SU-DHL-6 (cell line): ENCODE measurements at regions not wholly inside any gene's neighbourhood (a gene's known extent, or its start where the extent isn't known, plus 50 kb on each side); places are given as distances from the start of the nearest gene placed in this dataset.

Experiments used
- EZH2phosphoT487 ChIP-seq: fragments of 200-600 bp; sonication (generic), shearing (Covaris generic); conservative IDR thresholded peaks from 2 replicates; pipeline ENCODE4 v1.6.1; 2018; ENCODE audit warnings: mild to moderate bottlenecking, antibody characterized with exemption, low read length, moderate library complexity, mixed read lengths
- TF ChIP-seq, protein P1 (sequence below): fragments of 200-600 bp; sonication (generic); IDR thresholded peaks from one replicate; pipeline ENCODE4 v1.5.1; 2017; ENCODE audit warnings: antibody characterized with exemption, mild to moderate bottlenecking, low read length, moderate library complexity; ENCODE audit not compliant: insufficient read depth, poor library complexity, severe bottlenecking

DNA sequence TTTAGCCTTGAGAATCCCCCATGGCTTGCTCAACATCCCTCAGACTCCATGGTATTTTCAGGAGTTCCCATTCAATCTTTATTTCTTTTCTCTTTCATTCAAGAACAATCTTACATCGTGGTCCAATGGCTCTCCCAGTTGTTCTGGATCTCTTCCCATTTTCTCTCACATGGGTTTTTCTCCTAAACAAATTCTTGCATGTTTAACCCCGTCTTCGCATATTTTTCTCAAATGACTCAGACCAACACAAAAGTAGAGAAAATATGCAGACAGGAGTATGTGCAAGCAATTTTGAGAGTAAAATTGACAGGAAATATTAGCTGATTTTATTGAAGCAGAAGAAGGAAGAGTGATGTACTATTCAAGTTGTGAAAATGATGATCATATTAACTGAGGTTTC is 396.4 kb upstream of the TRAM1L1 start:
- TF ChIP-seq EZH2phosphoT487: no peak
- TF ChIP-seq, protein P1, sequence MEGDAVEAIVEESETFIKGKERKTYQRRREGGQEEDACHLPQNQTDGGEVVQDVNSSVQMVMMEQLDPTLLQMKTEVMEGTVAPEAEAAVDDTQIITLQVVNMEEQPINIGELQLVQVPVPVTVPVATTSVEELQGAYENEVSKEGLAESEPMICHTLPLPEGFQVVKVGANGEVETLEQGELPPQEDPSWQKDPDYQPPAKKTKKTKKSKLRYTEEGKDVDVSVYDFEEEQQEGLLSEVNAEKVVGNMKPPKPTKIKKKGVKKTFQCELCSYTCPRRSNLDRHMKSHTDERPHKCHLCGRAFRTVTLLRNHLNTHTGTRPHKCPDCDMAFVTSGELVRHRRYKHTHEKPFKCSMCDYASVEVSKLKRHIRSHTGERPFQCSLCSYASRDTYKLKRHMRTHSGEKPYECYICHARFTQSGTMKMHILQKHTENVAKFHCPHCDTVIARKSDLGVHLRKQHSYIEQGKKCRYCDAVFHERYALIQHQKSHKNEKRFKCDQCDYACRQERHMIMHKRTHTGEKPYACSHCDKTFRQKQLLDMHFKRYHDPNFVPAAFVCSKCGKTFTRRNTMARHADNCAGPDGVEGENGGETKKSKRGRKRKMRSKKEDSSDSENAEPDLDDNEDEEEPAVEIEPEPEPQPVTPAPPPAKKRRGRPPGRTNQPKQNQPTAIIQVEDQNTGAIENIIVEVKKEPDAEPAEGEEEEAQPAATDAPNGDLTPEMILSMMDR: no peak
